HG03354 (cell line): ENCODE measurements at regions not wholly inside any gene's neighbourhood (a gene's known extent, or its start where the extent isn't known, plus 50 kb on each side); places are given as distances from the start of the nearest gene placed in this dataset.
A peak's percentile ranks its signal among the peaks of the same experiment; 100 is the strongest.

Source experiments
- ATAC-seq: cut with Tn5 transposase; IDR thresholded peaks from one replicate; pipeline ENCODE4 v1.9.1; 2021; ENCODE audit warnings: mild to moderate bottlenecking; ENCODE audit not compliant: unreplicated experiment, poor library complexity, severe bottlenecking

DNA sequence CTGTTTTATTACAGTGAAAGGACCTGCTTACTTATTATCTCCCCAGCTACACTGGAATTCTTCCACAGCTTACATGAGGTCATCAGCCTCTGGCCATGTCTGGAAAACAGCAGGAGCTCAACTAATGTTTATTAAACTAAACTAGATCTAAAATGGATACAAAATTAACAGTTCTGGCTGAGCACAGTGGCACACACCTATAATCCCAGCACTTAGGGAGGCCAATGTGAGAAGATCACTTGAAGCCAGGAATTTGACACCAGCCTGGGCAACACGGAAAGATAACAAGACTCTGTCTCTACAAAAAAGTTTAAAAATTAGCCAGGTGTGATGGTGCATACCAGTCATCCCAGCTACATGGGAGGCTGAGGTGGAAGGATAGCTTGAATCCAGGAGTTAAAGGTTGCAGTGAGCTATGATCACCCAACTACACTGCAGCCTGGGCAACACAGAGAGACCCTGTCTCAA lies 220.8 kb upstream of the MARCKS start:
- no peak for ATAC-seq

DNA sequence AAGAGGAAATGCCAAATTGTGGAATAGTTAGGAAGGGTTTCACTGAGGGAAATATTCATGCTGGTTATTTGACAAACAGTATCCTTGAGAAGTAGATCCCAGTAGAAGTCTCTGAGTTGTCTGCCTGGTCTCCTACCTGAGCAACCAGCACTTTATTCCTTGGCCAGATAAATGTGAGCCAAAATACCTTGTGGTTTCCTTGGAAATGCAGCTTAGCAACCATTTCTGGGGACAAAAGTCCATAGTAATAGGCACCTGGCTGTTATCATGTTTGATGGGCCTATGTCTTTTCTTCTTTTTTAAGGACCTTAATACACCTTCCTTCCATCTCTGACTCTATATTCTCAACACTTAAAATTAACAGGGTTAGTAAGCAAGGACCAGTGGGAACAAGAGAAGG lies 217.1 kb upstream of the MARCKS start:
- ATAC-seq = no peak

DNA sequence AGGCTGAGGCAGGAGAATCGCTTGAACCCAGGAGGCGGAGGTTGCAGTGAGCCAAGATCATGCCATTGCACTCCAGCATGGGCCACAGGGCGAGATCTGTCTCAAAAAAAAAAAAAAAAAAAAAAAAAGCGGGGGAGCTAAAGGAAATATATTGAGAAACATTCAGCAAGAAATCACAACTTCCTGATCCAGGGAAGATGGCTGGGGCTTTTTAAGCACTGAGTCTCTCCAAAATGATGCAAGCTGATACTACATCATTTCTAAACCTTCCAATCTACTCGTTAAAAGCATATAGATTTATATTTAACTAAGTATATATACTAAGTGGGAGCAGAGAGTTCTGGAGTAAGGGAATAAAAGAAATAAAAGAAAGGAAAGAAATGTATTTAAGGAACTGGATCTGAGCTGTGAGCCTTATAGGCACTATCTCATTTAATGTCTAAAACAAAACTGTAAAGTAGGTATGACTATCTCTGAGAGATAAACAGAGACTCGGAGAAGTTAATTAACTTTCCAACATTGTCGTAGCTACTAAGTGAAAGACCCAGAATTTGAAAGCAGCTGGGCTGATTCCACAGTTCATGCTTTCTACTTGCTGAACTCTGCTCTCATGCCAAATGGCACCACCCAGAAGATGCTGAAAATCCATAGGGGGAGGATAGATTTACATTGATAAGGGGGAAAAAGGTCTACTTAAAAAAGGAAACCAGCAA lies 215.0 kb upstream of the MARCKS start:
- no peak for ATAC-seq

DNA sequence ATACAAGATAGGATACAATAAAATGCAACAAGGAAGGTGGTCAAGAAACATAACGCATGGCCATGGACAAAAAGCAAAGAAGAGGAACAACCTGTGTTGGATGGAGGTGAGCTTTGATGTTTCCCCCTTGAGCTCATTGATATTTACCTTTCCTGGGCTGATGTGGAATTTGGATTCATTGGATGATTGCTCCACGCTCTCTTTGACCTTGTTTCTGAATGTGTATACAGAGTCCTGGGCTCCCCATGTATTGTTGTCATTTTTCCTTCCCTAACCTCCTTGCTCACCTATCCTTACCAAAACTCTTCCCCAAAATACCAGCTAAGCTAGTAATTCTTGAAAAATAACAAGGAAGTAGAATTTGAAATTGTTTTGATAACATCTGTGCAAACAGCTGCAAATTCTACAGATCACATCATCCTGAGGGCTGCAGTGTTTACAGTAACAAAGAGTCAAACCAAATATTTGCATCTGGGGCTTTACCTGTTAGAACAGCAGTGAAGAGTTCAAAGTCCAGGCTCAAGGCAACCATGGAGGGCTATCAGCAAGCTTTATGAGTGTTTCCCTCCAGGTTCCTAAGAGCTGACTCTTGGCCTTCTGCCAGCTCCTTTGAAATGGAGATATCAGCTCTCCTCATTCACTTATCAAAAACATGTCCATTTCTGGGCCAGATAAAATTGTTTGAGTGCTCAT lies 214.3 kb upstream of the MARCKS start:
- peak; percentile 99 for ATAC-seq

DNA sequence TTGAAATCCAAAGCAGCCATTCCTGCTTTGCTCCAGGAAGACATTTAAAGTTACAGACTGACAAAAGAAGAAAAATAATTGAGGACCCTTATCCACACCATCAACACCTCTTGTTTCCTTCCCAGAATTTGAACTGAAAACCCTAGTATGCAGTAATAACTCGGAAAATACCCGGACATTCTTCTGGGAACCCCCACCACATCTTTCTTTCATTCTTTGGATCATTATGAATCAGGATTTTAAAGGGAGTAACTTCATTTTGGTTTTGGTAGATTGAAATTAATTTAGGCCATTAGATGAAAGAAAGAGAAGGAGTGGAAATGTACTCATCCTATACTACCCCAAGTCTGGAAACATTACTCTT lies 213.8 kb upstream of the MARCKS start:
- no peak for ATAC-seq

DNA sequence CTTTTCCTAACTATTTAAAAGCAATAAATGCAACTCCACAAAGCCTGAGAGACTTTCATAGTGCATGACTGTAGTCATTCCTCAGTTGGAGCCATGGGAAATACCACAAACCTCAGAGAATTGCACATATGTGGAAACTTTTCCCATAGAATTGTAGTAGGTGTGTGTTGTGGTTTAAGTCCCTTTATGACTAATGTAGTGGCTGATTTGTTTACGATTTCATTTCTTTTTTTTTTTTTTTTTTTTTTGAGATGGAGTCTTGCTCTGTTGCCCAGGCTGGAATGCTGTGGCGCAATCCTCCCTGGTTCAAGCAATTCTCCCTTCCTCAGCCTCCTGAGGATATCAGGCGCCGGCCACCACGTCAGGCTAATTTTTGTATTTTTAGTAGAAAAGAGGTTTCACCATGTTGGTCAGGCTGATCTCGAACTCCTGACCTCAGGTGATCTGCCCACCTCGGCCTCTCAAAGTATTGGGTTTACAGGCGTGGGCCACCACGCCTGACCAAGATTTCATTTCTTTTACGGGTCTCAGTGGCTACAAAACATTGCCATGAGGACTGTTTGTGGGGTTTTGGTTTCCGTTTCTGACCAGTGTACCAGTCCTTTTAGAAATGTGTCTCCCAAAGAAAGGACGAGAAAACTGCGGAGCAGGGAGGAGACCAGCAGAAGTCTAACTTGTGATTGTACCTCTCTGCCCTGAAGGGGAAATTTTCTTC lies 212.1 kb upstream of the MARCKS start:
- no peak for ATAC-seq

DNA sequence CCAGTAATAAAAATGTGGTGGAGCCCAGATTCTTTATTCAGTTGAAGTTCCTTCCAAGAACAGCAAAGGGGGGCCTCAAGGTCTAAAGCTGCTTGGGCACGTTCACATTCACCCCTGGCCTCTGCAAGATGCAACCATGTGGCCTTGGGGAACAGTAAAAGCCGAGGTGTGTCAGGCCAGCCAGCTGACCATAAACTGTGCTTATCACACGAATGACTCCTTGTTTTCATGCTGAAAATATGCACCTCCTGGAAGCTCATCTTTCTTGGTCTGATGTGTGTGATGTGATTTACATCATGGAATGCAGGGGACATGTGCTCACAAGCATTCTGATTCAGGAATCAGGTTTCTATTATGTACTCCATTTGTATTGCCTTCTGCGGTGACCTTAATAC lies 211.6 kb upstream of the MARCKS start:
- no peak for ATAC-seq

DNA sequence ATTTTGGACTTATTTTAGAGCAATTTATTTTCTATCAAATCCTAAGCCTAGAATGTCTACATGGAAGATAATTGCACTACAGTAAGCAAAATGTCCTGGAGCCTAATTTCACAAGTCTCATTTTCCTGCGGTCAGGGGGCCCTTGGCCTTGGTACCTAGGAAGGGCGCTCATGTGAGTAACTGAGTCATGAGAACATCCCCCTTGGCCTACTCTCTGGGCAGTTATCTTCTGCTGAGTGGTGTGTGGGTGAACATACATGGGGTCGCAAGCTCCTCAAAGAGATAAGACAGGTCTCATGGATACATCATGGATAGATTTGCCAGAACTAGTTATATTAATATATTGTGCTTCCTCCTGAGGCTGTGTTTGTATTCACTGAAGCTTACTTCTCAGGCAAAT lies 211.2 kb upstream of the MARCKS start:
- no peak for ATAC-seq

DNA sequence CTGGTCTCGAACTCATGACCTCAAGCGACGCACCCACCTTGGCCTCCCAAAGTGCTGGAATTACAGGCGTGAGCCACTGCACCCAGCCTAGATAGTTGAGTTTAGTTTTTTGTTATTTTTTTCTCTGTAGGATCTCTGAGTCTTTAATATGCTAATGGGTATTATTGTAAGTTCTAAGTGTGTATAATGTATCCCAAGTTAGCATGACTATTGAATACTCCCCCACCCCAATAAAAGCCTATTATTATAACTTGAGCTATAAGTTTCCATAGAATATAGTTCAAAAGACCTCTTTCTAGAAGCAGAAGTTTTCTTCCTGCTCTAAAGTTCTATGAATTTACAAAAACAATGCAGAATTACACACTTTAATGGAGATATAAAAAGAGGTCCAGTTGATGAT lies 210.4 kb upstream of the MARCKS start:
- ATAC-seq = no peak

DNA sequence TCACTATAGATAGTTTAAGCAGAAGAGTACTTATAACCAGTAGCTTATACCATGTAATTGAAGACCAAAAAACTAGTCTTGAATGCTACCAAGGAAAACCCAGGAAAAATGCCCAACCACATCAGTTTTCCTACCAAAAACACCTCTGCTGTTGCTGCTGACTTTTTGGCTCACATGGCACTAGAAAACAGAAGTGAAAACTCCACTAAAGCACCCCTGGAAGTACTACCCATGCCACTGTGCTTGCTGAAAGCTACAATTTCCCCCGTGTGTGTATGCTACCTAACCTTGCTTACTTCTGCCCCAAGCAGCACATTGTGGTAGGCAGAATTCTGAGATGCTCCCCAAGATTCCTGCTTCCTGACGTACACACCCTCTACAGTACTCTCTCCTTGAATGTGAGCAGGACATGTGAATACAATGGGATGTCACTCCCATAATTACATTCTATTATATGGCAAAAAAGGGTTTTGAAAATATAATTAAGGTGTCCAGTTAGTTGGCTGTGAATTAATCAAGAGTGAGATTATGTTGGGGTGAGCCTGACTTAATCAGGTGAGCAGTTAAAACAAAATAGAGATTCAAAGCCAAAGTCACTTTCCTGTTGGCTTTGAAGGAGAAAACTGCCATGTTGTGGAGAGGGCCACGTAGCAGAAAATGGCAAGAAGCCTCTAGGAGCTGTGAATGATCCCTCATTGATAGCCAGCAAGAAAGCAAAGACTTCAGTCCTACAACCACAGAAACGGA lies 209.8 kb upstream of the MARCKS start:
- no peak for ATAC-seq

DNA sequence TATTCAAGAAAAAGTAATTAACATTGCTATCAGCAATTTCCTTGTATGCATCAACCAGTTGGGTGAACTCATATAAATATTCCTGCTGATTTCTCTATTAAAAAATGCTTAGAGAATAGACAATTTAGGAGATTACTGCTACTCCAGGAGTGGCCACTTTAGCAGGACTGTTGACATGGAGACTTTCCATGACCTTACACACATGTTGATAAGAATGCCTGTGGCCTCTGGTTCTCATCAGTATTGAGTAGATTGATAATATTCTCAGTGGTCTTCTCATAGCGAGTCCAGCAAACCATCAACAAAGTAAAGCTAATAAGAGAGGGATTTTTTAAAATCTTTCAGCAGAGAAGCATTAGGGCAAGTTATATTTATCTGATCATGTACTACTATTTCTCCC lies 208.4 kb upstream of the MARCKS start:
- no peak for ATAC-seq

DNA sequence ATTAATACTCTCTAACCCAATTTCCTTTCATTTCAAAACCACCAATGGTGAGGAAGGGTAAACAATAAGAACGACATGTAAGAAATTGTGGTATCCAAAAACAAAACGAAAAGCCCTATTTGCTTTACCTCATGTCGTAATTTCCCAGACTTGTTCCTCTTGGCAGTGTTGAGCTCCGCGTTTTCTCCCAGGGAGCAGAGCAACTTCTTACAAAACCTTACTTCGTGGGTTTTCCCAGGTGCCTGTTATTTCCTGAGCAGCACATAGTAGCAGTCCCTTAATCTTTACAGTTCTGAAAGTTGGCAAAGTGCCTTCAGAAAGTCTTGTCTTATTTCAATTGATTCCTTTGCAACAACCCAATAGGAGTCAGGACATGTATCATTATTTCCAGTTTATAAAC lies 207.9 kb upstream of the MARCKS start:
- ATAC-seq = no peak

DNA sequence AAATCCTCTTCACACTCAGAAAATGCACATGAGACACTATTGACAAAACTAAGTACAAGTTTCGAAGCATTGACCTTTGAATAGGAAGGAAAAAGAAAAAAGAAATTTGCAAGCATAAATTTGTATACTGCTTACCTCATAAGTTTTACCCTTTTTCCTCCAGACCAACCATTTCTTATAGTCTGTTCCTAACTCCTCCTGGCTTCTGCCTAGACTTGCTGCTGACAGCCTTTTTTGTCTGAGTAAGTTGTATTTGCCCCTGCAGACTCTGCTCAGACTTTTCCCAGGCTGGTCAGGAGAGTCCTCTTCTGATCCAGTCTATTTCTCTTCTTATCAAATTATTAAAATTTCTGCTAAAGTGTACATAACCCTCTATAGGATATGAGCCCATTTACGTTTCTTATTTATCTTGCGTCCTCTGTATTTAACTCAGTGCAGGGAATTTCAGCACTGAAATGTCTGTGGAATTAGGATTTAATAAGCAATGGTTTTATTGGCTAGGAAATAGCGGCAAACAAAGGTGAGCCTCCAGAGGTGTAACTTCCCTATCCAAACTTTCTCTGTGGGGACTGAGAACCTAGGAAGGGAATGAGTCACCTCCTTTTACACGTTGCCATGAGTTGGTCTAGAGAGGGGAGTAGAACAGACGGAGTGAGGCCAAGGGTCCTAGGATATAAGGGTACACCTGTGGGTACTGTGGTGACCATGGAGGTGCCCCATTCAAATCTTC lies 207.1 kb upstream of the MARCKS start:
- ATAC-seq = no peak

DNA sequence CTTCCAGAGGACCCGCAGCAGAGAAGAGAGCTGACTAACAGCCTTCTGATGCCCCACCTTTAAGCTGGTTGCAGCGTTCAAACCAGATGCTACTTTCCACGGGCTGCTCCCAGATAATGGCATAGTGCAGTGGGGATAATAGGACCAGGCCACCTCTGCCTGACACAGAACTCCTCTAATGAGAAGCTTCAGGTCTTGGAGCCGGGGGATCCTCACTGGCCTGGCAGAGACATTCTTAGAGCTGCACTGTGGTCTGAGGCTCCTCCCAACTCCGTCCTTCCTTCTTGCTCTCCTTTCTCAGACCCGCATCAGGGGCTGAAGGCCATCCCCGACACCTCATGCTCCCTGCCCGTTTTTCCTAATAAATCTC lies 206.6 kb upstream of the MARCKS start:
- no peak for ATAC-seq

DNA sequence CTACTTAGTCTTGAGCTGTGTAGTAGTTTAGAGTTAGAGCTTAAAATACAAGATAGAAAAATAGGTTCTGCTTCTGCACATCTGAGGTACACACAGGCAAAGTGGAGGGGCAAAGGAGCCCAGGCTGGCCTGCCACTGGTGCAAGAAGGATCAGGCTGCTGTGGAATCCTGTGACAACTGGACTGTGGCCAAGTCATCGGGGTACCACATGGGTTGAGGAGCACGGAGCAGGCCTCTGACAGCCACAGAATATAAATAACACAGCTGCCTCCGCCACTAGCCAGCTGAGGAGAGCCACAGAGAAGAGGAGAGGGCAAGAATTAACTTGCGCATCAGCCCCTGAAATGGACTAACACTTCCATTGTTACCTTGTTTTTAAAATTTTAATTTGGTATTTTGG lies 206.0 kb upstream of the MARCKS start:
- no peak for ATAC-seq

DNA sequence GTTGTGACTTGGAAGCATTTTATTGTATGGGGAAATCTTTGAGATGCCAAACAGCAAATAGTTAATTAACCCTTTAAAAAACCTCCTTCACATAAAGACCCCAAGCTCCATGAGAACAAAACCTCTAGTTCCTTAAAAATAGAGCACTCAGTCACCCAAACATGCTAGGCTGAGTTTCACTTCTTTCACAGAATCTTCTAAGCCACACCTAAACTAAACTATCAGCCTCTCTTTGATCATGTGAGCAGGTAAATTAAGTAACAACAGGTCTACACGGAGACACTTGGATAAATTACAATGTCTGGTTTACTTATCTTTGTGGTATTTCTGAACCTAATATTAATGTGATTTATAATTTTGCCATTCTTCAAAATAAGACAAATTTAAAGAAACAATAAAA lies 205.2 kb upstream of the MARCKS start:
- no peak for ATAC-seq

DNA sequence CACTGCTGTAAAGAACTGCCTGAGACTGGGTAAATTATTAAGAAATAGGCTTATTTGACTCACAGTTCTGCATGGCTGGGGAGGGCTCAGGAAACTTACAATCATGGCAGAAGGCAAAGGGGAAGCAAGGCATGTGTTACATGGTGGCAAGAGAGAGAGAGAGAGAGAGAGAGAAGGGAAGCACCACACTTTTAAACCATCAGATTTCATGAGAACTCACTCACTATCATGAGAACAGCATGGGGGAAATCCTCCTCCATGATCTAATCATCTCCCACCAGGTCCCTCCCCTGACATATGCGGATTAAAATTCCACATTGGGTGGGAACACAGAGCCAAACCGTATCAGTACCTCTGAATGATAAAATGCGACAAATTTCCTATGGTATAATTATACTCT lies 203.9 kb upstream of the MARCKS start:
- peak; percentile 57 for ATAC-seq

DNA sequence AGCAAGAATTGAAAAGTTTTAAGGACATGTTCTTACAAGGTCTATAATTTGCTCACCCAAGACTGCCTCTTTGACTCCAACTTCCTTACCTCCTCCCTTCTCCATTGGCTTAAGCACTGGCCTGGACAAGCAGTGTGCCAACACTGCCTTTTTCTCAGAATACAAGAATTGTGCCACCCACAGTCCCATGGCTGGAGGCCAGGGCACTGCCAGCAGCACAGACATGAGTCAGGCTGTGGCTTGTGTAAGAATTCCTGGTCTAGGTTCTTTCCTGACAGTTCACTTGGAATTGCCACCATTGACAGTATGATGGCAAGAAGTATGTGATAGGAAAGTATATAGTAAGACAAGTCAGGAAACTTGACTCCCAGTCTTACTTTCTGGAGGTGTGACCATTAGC lies 202.7 kb upstream of the MARCKS start:
- no peak for ATAC-seq

DNA sequence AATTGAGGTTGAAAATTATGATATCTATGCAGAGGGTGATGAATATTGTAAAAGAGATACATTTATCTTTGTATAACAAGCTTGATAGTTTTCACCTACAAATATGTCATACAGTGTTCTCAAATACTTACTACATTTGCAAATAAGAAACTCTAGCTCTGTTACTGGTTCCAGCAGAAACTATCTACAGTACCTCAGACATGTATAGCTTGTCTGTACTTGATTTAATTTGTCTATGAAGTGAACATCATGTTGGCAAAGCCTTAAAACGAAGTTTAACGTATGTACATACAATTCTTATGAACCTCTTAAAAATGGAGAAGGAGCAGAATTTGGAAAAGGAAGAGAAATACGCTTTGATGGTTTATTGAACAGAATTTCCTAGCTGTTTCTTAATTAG lies 201.4 kb upstream of the MARCKS start:
- no peak for ATAC-seq
